ENCODE measurements at regions not wholly inside any gene's neighbourhood (a gene's known extent, or its start where the extent isn't known, plus 50 kb on each side); places are given as distances from the start of the nearest gene placed in this dataset.

- no peak for DNase-seq
- Histone ChIP-seq H3K36me3 (no peaks in the 10 kb centered on the region), H3K4me1 (no peaks in the 10 kb centered on the region), H3K27me3 (no peaks in the 10 kb centered on the region), H3K9me3 (peaks cover 0 to 5% (median 0%) of the 10 kb centered on the region in 3 donors), H3K4me3 (no peak overlapping the region), H3K27ac (no peak overlapping the region)
- TF ChIP-seq, protein P1, sequence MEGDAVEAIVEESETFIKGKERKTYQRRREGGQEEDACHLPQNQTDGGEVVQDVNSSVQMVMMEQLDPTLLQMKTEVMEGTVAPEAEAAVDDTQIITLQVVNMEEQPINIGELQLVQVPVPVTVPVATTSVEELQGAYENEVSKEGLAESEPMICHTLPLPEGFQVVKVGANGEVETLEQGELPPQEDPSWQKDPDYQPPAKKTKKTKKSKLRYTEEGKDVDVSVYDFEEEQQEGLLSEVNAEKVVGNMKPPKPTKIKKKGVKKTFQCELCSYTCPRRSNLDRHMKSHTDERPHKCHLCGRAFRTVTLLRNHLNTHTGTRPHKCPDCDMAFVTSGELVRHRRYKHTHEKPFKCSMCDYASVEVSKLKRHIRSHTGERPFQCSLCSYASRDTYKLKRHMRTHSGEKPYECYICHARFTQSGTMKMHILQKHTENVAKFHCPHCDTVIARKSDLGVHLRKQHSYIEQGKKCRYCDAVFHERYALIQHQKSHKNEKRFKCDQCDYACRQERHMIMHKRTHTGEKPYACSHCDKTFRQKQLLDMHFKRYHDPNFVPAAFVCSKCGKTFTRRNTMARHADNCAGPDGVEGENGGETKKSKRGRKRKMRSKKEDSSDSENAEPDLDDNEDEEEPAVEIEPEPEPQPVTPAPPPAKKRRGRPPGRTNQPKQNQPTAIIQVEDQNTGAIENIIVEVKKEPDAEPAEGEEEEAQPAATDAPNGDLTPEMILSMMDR (IDR thresholded peaks at IDR 0.05), result no peak
- TF ChIP-seq POLR2A (IDR thresholded peaks at IDR 0.05), result no peak
- intact Hi-C loops (cut with DNase I), result no loop called here
- WGBS, 2 donors, result 68 to 94% methylated on average over 1 of the region's 1 CpG
Measured at GRCh38 chr13:90906554-90906953, 440.9 kb upstream of the MIR17HG start.

DNA sequence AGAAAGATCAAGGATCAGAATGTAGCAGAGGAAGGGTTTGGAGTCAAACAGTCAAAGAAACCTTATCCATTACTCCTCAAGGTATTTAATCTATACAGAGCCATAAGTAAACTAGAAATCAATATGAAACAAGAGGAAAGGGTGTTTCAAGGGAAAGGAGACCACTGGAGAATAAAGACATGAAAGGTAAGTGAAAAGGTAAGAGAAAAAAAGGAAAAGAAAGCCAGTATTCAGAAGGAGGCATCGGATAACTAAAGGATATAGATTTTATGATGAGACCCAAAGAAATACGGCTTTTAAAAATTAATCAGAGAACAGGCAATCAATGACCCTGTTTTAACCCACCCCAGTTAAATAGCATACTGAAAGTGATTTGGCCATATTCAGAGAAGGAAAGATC is 438.7 kb upstream of the MIR17HG start:
- Histone ChIP-seq H3K36me3 (no peaks in the 10 kb centered on the region), H3K4me1 (no peaks in the 10 kb centered on the region), H3K27ac (no peak overlapping the region), H3K27me3 (no peaks in the 10 kb centered on the region), H3K4me3 (no peak overlapping the region), H3K9me3 (peaks cover 0 to 5% (median 0%) of the 10 kb centered on the region in 3 donors)
- DNase-seq, result no peak
- 56 to 62% methylated on average over 2 of the region's 2 CpGs for WGBS, 2 donors
- intact Hi-C loops (cut with DNase I), result no loop called here
- TF ChIP-seq, protein P1 (IDR thresholded peaks at IDR 0.05), result no peak
- TF ChIP-seq POLR2A (IDR thresholded peaks at IDR 0.05), result no peak

GRCh38 chr13:90910018-90910639 is 437.4 kb upstream of the MIR17HG start:
- H3K4me1 ChIP-seq, result no peaks in the 10 kb centered on the region
- no peak overlapping the region for H3K4me3 ChIP-seq
- H3K36me3 ChIP-seq, result no peaks in the 10 kb centered on the region
- no peak overlapping the region for H3K27ac ChIP-seq
- no peak for DNase-seq
- H3K9me3 ChIP-seq, result peaks cover 0 to 5% (median 0%) of the 10 kb centered on the region in 3 donors
- TF ChIP-seq, protein P1 (IDR thresholded peaks at IDR 0.05), result no peak
- TF ChIP-seq POLR2A (IDR thresholded peaks at IDR 0.05), result no peak
- intact Hi-C loops (cut with DNase I), result no loop called here
- no peaks in the 10 kb centered on the region for H3K27me3 ChIP-seq
- 54 to 56% methylated on average over 3 of the region's 3 CpGs for WGBS, 2 donors

GRCh38 chr13:90912247-90912646 is 435.2 kb upstream of the MIR17HG start:
- Histone ChIP-seq H3K27me3 (no peaks in the 10 kb centered on the region), H3K9me3 (no peaks in the 10 kb centered on the region), H3K4me3 (no peak overlapping the region), H3K4me1 (no peaks in the 10 kb centered on the region), H3K36me3 (no peaks in the 10 kb centered on the region), H3K27ac (no peak overlapping the region)
- intact Hi-C loops (cut with DNase I), result no loop called here
- no peak for DNase-seq
- no peak for TF ChIP-seq POLR2A (IDR thresholded peaks at IDR 0.05)
- TF ChIP-seq, protein P1 (IDR thresholded peaks at IDR 0.05), result no peak
- WGBS, 2 donors, result 87 to 96% methylated on average over 1 of the region's 1 CpG

DNA sequence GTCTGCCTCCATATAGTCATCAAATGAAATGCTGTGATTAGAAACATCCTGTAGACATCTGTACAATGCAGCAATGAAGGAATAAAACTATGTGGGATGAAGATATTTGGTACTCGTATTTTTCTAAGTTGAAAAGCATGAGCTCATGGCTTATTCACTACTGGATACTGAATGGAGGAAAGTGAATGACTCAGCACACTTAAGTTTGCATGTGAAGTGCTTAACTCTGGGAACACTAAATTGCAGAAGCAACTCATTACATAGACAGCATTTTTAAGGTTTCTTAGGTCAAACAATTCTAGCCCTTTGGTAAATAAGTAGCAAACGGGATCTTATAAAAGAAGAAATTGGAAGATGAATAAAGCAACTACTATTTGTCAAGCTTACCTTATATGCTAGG is 429.0 kb upstream of the MIR17HG start:
- no peak overlapping the region for H3K4me3 ChIP-seq
- TF ChIP-seq POLR2A (IDR thresholded peaks at IDR 0.05), result no peak
- TF ChIP-seq, protein P1 (IDR thresholded peaks at IDR 0.05), result no peak
- no peaks in the 10 kb centered on the region for H3K4me1 ChIP-seq
- H3K27me3 ChIP-seq, result no peaks in the 10 kb centered on the region
- no peak for DNase-seq
- intact Hi-C loops (cut with DNase I), result no loop called here
- no peaks in the 10 kb centered on the region for H3K9me3 ChIP-seq
- no peak overlapping the region for H3K27ac ChIP-seq
- WGBS, 2 donors, result 24 to 26% methylated on average over 2 of the region's 2 CpGs
- H3K36me3 ChIP-seq, result no peaks in the 10 kb centered on the region

All from esophagus squamous epithelium (tissue), 5 donors.